ENCODE measurements at regions not wholly inside any gene's neighbourhood (a gene's known extent, or its start where the extent isn't known, plus 50 kb on each side); places are given as distances from the start of the nearest gene placed in this dataset.

- TF ChIP-seq CTCF (IDR thresholded peaks at IDR 0.05; ENCODE audit: low read length): no peak
- no peak for TF ChIP-seq EZH2 (IDR thresholded peaks at IDR 0.05; ENCODE audit: borderline replicate concordance, low read length)
Measured at GRCh38 chr1:81471255-81471654, 329.5 kb upstream of the ADGRL2 start.
